ENCODE measurements at regions not wholly inside any gene's neighbourhood (a gene's known extent, or its start where the extent isn't known, plus 50 kb on each side); places are given as distances from the start of the nearest gene placed in this dataset.
"Not testable (repeated sequence)": the region's sequence is repeated elsewhere in the genome, so short reads cannot be mapped to it uniquely, and the experiment has no call there.

DNA sequence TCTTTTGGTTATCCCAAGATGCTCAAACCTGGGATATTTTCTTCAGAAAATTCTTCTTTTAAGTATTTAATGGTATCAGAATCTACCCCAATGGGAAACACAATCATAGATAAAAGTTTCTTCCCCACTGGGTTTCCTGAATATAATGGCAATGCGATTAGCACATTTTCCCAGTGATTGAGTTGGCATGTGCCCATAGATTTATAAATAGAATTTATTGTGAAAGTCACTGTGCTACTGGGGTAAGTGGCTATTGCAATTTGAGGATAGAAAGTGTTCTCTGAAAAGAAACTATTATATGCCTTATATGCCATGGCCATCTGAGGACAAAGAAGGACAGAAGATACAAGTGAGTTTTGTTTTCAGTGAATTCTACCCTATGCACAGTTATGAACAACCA lies 99.0 kb upstream of the RBMS3 start:
- CTCF ChIA-PET: no interaction called here
- no peak for DNase-seq (ENCODE audit: extremely low spot score)
- TF ChIP-seq TARDBP (IDR thresholded peaks at IDR 0.05): no peak
- TF ChIP-seq FOXM1 (IDR thresholded peaks at IDR 0.05; ENCODE audit: borderline replicate concordance): no peak
- POLR2A ChIA-PET: no interaction called here

DNA sequence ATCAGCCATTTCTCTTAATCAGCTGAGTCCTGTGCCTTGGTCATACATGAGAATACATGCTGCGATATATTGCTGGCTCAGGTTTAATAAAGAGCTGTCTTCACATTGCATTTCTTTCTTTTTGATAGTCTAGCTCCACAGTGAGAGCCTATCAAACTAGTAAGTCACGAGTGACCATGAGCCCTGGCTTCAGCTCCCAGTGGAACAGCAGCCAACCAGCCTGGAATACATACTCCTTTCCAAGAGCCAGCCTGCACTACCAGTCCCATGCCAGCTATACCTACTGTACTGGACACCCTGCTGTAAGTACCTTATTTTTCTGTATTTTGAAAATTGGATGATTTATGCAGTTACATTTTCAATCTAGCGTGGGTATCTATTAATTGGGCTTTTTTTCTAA lies 98.0 kb upstream of the RBMS3 start:
- POLR2A ChIA-PET; DNase-seq (ENCODE audit: extremely low spot score): not testable (repeated sequence)
- CTCF ChIA-PET: interaction anchor here (0.5 kb wide), 1 partner anchor 1648 kb away, joined by 3 read pairs; no protein-coding TSS in a partner anchor

DNA sequence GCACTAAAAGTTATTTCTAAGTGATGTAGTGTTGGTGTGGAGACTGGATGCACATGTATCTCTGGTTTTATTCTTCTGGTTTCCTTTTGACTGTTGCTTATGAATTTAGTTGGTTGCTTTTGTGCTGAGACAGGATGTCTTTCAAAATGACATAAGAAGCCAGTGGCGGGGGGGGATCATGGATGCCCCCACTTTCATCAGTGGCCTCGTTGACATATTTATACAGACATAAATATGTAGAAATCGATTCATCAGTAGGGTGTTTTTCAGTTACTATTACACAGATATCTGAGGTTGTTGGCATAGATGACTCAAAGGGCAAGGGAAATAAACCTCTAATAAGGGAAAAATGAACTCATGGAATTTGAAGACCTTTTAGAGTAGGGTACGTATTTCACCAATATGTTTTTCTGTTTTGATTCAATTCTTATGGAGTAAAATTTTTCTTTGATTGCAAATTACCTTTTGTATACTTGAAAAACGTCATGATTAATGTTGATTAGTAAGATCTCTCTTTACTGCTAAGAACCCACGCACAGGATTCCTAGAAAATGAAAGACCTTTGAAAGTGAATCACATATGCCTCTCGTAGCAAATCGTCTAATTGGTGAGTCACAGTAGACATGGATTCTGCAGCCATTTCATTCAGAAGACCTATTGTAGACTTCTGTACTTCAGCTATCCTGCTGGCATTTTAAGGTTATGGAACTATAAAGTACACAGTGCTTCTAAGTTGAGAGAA lies 97.4 kb upstream of the RBMS3 start:
- no peak for DNase-seq (ENCODE audit: extremely low spot score)
- POLR2A ChIA-PET: no interaction called here
- CTCF ChIA-PET: interaction anchor here (0.5 kb wide), 1 partner anchor 1649 kb away, joined by 3 read pairs; no protein-coding TSS in a partner anchor
- no peak for TF ChIP-seq SP1 (IDR thresholded peaks at IDR 0.05)
- TF ChIP-seq NFRKB (IDR thresholded peaks at IDR 0.05): no peak
- TF ChIP-seq BHLHE40 (IDR thresholded peaks at IDR 0.05; ENCODE audit: borderline replicate concordance): no peak

DNA sequence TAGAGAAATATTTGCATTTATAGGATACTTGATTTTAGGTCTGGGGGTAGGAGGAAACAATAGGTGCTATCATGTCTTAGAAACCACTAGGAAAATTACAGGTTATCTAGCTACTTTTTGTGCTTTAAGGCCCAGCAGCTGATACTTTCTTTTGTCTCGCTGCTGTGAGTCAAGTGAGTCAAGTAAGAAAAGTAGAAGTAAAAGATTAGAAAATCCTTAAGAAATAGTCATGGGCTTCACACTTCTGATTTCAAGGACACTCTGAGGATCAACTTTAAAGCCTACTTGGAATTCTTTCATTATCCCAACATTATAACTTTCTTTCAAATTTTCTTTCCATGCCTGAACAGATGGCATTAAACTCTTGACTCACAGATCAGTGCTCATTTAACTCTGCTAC lies 95.2 kb upstream of the RBMS3 start:
- DNase-seq (ENCODE audit: extremely low spot score): no peak
- ChIA-PET CTCF (no interaction called here), POLR2A (no interaction called here)
- TF ChIP-seq FOXM1 (IDR thresholded peaks at IDR 0.05; ENCODE audit: borderline replicate concordance) (no peak), NFRKB (IDR thresholded peaks at IDR 0.05) (no peak), ZNF384 (IDR thresholded peaks at IDR 0.05) (no peak), BHLHE40 (IDR thresholded peaks at IDR 0.05; ENCODE audit: borderline replicate concordance) (no peak), CTBP1 (IDR thresholded peaks at IDR 0.05; ENCODE audit: borderline replicate concordance) (no peak), PKNOX1 (IDR thresholded peaks at IDR 0.05) (no peak), SUZ12 (IDR thresholded peaks at IDR 0.05) (no peak), L3MBTL2 (conservative IDR thresholded peaks at IDR 0.05) (no peak), TARDBP (IDR thresholded peaks at IDR 0.05) (no peak)

DNA sequence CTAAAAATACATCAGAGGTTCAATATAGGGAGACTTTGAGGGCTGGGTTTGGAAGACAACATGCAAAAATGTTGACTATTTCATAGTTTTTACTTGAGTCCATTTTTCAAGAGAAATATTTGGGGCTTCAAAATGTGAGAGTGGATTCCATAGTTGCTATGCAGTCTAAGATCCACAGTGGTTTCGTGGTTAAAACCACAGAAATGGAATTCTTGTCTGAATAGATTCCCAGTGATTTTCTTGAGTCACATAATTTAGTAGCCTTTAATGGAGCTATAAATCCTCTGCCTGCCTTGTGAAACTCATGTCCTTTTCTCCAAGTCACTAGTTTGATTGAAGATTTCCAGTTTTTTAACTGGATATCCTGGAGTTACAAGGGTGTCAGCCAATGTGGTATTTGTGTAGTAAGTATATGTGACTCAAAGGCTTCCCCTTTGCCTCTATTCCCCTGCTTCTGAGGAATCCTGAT lies 94.7 kb upstream of the RBMS3 start:
- TF ChIP-seq FOXK2 (IDR thresholded peaks at IDR 0.05) (no peak), L3MBTL2 (conservative IDR thresholded peaks at IDR 0.05) (no peak), PKNOX1 (IDR thresholded peaks at IDR 0.05) (peak; percentile 26; the same call in 1 of the 2 replicates)
- ChIA-PET CTCF (no interaction called here), POLR2A (no interaction called here)
- no peak for DNase-seq (ENCODE audit: extremely low spot score)

GRCh38 chr3:29186982-29187725 lies 93.7 kb upstream of the RBMS3 start:
- CTCF ChIA-PET: no interaction called here
- POLR2A ChIA-PET: interaction anchor here (0.6 kb wide), 1 partner anchor 48 kb away, joined by 4 read pairs; no protein-coding TSS in a partner anchor
- DNase-seq (ENCODE audit: extremely low spot score): no peak
- TF ChIP-seq ELF4 (IDR thresholded peaks at IDR 0.05) (no peak), CTBP1 (IDR thresholded peaks at IDR 0.05; ENCODE audit: borderline replicate concordance) (no peak), BHLHE40 (IDR thresholded peaks at IDR 0.05; ENCODE audit: borderline replicate concordance) (no peak), SP1 (IDR thresholded peaks at IDR 0.05) (no peak), L3MBTL2 (conservative IDR thresholded peaks at IDR 0.05) (no peak), ZNF384 (IDR thresholded peaks at IDR 0.05) (no peak), FOXM1 (IDR thresholded peaks at IDR 0.05; ENCODE audit: borderline replicate concordance) (no peak), FOXA1 (IDR thresholded peaks at IDR 0.05) (no peak)

DNA sequence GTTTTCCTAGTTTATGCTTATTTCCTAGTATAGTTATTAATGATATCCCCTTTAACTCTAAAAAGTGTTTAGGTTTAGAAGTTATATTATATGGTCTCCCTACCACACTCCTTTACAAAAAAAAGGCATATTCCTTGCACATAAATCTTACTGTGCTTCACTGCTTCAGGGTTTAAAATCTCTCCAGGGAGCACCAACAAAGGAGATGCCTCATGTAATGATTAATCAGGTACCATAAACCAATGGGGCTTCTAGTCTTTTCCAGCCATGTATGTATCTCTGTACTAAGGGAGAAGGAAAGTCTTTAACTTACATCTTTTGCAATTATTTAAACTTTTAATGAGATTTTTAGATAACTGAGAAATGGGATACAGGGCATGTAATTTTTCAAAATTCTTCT lies 91.5 kb upstream of the RBMS3 start:
- DNase-seq (ENCODE audit: extremely low spot score): no peak
- POLR2A ChIA-PET: no interaction called here
- TF ChIP-seq L3MBTL2 (conservative IDR thresholded peaks at IDR 0.05): no peak
- no peak for TF ChIP-seq ELF4 (IDR thresholded peaks at IDR 0.05)
- no peak for TF ChIP-seq NFRKB (IDR thresholded peaks at IDR 0.05)
- no peak for TF ChIP-seq BHLHE40 (IDR thresholded peaks at IDR 0.05; ENCODE audit: borderline replicate concordance)
- no peak for TF ChIP-seq PKNOX1 (IDR thresholded peaks at IDR 0.05)
- no peak for TF ChIP-seq CTBP1 (IDR thresholded peaks at IDR 0.05; ENCODE audit: borderline replicate concordance)
- TF ChIP-seq TARDBP (IDR thresholded peaks at IDR 0.05): no peak
- no peak for TF ChIP-seq ZNF384 (IDR thresholded peaks at IDR 0.05)
- TF ChIP-seq LEF1 (IDR thresholded peaks at IDR 0.05; ENCODE audit: borderline replicate concordance): no peak
- no peak for TF ChIP-seq SUZ12 (IDR thresholded peaks at IDR 0.05)
- CTCF ChIA-PET: no interaction called here

Data from HEK293T (cell line).